GM23338 (cell line): ENCODE measurements at regions not wholly inside any gene's neighbourhood (a gene's known extent, or its start where the extent isn't known, plus 50 kb on each side); places are given as distances from the start of the nearest gene placed in this dataset.

Experiments used
- ATAC-seq: fragments of 200-7000 bp; cut with Tn5 transposase; 3 replicates; pipeline ENCODE4 v1.9.1; 2020
- DNase-seq: peaks from one replicate; pipeline ENCODE4 v3.0.0-alpha.2; 2015; ENCODE audit warnings: low spot score
- H2AFZ ChIP-seq: fragments of 200-600 bp; sonication (generic); 2 replicates; pipeline ENCODE4 v1.8.0; 2016; ENCODE audit warnings: antibody characterized with exemption, mild to moderate bottlenecking, moderate library complexity
- H3F3A ChIP-seq: fragments of 200-600 bp; sonication (generic); replicated peaks from 2 replicates; pipeline ENCODE4 v1.8.0; 2017; ENCODE audit warnings: antibody characterized with exemption, mixed run types, low read depth
- H3K27ac ChIP-seq: fragments of 200-600 bp; sonication (generic); 2 replicates; pipeline ENCODE4 v1.6.1; 2016; ENCODE audit warnings: low read depth
- H3K27me3 ChIP-seq: fragments of 200-600 bp; sonication (generic); 2 replicates; pipeline ENCODE4 v1.8.0; 2016; ENCODE audit warnings: mild to moderate bottlenecking, mixed run types, moderate library complexity; ENCODE audit not compliant: insufficient read depth
- H3K36me3 ChIP-seq: fragments of 200-600 bp; sonication (generic); 2 replicates; pipeline ENCODE4 v1.8.0; 2016; ENCODE audit warnings: mild to moderate bottlenecking; ENCODE audit not compliant: insufficient read depth
- H3K4me1 ChIP-seq: fragments of 200-600 bp; sonication (generic); 2 replicates; pipeline ENCODE4 v1.8.0; 2016; ENCODE audit warnings: mild to moderate bottlenecking, moderate library complexity; ENCODE audit not compliant: insufficient read depth
- H3K4me2 ChIP-seq: fragments of 200-600 bp; sonication (generic); 2 replicates; pipeline ENCODE4 v1.7.1; 2017; ENCODE audit warnings: mixed run types
- H3K4me3 ChIP-seq: fragments of 200-600 bp; sonication (generic); 2 replicates; pipeline ENCODE4 v1.6.1; 2016; ENCODE audit warnings: mixed run types
- H3K79me2 ChIP-seq: fragments of 200-600 bp; sonication (generic); replicated peaks from 2 replicates; pipeline ENCODE4 v1.8.0; 2017; ENCODE audit warnings: mild to moderate bottlenecking; ENCODE audit not compliant: insufficient read depth
- H3K9me2 ChIP-seq: fragments of 200-600 bp; sonication (generic); 2 replicates; pipeline ENCODE4 v1.8.0; 2017; ENCODE audit not compliant: insufficient read depth
- H4K20me1 ChIP-seq: fragments of 200-600 bp; sonication (generic); replicated peaks from 2 replicates; pipeline ENCODE4 v1.8.0; 2017; ENCODE audit warnings: mild to moderate bottlenecking; ENCODE audit not compliant: insufficient read depth
- H3K27ac Mint-ChIP-seq: 2 replicates; pipeline ENCODE4 v1.8.0; 2020; ENCODE audit warnings: inconsistent platforms, mild to moderate bottlenecking, moderate library complexity, mixed read lengths
- H3K27me3 Mint-ChIP-seq: 3 replicates; pipeline ENCODE4 v1.8.0; 2022; ENCODE audit warnings: low read depth, mild to moderate bottlenecking, moderate library complexity, mixed read lengths, inconsistent platforms; ENCODE audit not compliant: insufficient read depth, poor library complexity
- H3K36me3 Mint-ChIP-seq: 3 replicates; pipeline ENCODE4 v1.8.0; 2021; ENCODE audit warnings: low read depth, mild to moderate bottlenecking, inconsistent platforms, moderate library complexity, mixed read lengths
- H3K4me1 Mint-ChIP-seq: 3 replicates; pipeline ENCODE4 v1.8.0; 2020; ENCODE audit warnings: mild to moderate bottlenecking, inconsistent platforms, mixed read lengths
- H3K4me3 Mint-ChIP-seq: 3 replicates; pipeline ENCODE4 v1.8.0; 2021; ENCODE audit warnings: moderate library complexity, mild to moderate bottlenecking, inconsistent platforms, mixed read lengths
- H3K9me3 Mint-ChIP-seq: 3 replicates; pipeline ENCODE4 v1.8.0; 2020; ENCODE audit warnings: moderate library complexity, mild to moderate bottlenecking, inconsistent platforms, mixed read lengths
- CREB1 ChIP-seq: fragments of 250-450 bp; sonication (Bioruptor Pico); IDR thresholded peaks from 2 replicates; pipeline ENCODE4 v1.5.0; 2020; ENCODE audit warnings: low read depth, mild to moderate bottlenecking, moderate library complexity
- ETS1 ChIP-seq: IDR thresholded peaks from 2 replicates; pipeline ENCODE4 v1.6.1; 2016; ENCODE audit warnings: antibody characterized with exemption
- EZH2 ChIP-seq: fragments of 200-600 bp; sonication (generic); IDR thresholded peaks from one replicate; pipeline ENCODE4 v1.8.0; 2017; ENCODE audit warnings: antibody characterized with exemption, mild to moderate bottlenecking, low read depth; ENCODE audit not compliant: unreplicated experiment
- EZH2phosphoT487 ChIP-seq: fragments of 200-600 bp; sonication (generic); IDR thresholded peaks from one replicate; pipeline ENCODE4 v1.8.1; 2018; ENCODE audit warnings: antibody characterized with exemption; ENCODE audit not compliant: unreplicated experiment
- NANOG ChIP-seq: IDR thresholded peaks from 2 replicates; pipeline ENCODE4 v1.6.1; 2016; ENCODE audit warnings: antibody characterized with exemption, borderline replicate concordance
- POLR2AphosphoS5 ChIP-seq: IDR thresholded peaks from 2 replicates; pipeline ENCODE4 v1.6.1; 2016; ENCODE audit warnings: antibody characterized with exemption, low read depth
- ZNF114 ChIP-seq: fragments of 250-450 bp; sonication (Bioruptor Pico); IDR thresholded peaks from 2 replicates; pipeline ENCODE4 v1.5.0; 2020; ENCODE audit warnings: mild to moderate bottlenecking, moderate library complexity
- TF ChIP-seq, protein P1 (sequence below): fragments of 250-450 bp; sonication (Bioruptor Pico); IDR thresholded peaks from 2 replicates; pipeline ENCODE4 v1.5.0; 2020; ENCODE audit warnings: mild to moderate bottlenecking, moderate library complexity

- H2AFZ ChIP-seq, result no peak overlapping the region
- no peaks in the 10 kb centered on the region for H3K9me2 ChIP-seq
- no peaks in the 10 kb centered on the region for H3K36me3 ChIP-seq
- H3K27me3 ChIP-seq, result no peaks in the 10 kb centered on the region
- Mint-ChIP-seq H3K27me3 (no peaks in the 10 kb centered on the region), H3K4me1 (no peaks in the 10 kb centered on the region; the same call in 1 of the 3 replicates), H3K9me3 (peaks cover 5% of the 10 kb centered on the region; the same call in 2 of the 3 replicates), H3K36me3 (no peaks in the 10 kb centered on the region), H3K27ac (no peak overlapping the region), H3K4me3 (no peak overlapping the region)
- no peaks in the 10 kb centered on the region for H3K79me2 ChIP-seq
- H3K4me3 ChIP-seq, result no peak overlapping the region
- H3K4me2 ChIP-seq, result no peak overlapping the region
- DNase-seq (no peak), ATAC-seq (no peak)
- H3K27ac ChIP-seq, result no peak overlapping the region
- no peaks in the 10 kb centered on the region; the same call in 1 of the 2 replicates for H3K4me1 ChIP-seq
- TF ChIP-seq POLR2AphosphoS5, result no peak
- TF ChIP-seq EZH2phosphoT487, result no peak
- TF ChIP-seq ETS1, result no peak
- no peak for TF ChIP-seq CREB1
- no peak for TF ChIP-seq NANOG
- no peak for TF ChIP-seq EZH2
- no peaks in the 10 kb centered on the region for H4K20me1 ChIP-seq
- H3F3A ChIP-seq, result no peaks in the 10 kb centered on the region
Observed at GRCh38 chr2:36044411-36044810, 311.2 kb upstream of the CRIM1 start.

DNA sequence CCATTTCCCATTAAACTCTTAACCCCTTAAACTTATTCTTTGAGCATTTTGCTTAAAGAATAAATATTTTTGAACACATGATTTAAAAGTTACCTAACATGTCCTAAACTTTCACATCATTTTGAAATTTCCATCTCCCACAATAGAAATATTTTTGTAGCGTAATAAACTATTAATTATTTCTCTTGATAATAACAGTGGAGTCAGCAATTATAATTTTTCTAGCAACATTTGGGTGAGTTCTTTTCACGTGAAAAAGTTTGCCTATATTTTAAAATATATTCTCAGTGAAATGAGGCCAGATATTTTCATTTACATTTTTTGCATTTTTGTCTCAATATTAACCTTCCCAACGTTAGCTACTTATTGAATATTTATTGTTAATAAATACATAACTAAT lies 320.4 kb upstream of the CRIM1 start:
- H3K27me3 Mint-ChIP-seq, result no peaks in the 10 kb centered on the region
- no peaks in the 10 kb centered on the region for H3K4me1 ChIP-seq
- H3K36me3 Mint-ChIP-seq, result no peaks in the 10 kb centered on the region

More for the DNA sequence above, 320.4 kb upstream of the CRIM1 start:
- no peak overlapping the region for H3K27ac Mint-ChIP-seq
- Histone ChIP-seq H3K27ac (no peak overlapping the region), H3K27me3 (no peaks in the 10 kb centered on the region), H3K4me2 (no peak overlapping the region), H3F3A (no peaks in the 10 kb centered on the region), H3K79me2 (no peaks in the 10 kb centered on the region), H3K9me2 (no peaks in the 10 kb centered on the region), H2AFZ (no peak overlapping the region), H4K20me1 (no peaks in the 10 kb centered on the region), H3K36me3 (no peaks in the 10 kb centered on the region), H3K4me3 (no peak overlapping the region)
- TF ChIP-seq, protein P1, sequence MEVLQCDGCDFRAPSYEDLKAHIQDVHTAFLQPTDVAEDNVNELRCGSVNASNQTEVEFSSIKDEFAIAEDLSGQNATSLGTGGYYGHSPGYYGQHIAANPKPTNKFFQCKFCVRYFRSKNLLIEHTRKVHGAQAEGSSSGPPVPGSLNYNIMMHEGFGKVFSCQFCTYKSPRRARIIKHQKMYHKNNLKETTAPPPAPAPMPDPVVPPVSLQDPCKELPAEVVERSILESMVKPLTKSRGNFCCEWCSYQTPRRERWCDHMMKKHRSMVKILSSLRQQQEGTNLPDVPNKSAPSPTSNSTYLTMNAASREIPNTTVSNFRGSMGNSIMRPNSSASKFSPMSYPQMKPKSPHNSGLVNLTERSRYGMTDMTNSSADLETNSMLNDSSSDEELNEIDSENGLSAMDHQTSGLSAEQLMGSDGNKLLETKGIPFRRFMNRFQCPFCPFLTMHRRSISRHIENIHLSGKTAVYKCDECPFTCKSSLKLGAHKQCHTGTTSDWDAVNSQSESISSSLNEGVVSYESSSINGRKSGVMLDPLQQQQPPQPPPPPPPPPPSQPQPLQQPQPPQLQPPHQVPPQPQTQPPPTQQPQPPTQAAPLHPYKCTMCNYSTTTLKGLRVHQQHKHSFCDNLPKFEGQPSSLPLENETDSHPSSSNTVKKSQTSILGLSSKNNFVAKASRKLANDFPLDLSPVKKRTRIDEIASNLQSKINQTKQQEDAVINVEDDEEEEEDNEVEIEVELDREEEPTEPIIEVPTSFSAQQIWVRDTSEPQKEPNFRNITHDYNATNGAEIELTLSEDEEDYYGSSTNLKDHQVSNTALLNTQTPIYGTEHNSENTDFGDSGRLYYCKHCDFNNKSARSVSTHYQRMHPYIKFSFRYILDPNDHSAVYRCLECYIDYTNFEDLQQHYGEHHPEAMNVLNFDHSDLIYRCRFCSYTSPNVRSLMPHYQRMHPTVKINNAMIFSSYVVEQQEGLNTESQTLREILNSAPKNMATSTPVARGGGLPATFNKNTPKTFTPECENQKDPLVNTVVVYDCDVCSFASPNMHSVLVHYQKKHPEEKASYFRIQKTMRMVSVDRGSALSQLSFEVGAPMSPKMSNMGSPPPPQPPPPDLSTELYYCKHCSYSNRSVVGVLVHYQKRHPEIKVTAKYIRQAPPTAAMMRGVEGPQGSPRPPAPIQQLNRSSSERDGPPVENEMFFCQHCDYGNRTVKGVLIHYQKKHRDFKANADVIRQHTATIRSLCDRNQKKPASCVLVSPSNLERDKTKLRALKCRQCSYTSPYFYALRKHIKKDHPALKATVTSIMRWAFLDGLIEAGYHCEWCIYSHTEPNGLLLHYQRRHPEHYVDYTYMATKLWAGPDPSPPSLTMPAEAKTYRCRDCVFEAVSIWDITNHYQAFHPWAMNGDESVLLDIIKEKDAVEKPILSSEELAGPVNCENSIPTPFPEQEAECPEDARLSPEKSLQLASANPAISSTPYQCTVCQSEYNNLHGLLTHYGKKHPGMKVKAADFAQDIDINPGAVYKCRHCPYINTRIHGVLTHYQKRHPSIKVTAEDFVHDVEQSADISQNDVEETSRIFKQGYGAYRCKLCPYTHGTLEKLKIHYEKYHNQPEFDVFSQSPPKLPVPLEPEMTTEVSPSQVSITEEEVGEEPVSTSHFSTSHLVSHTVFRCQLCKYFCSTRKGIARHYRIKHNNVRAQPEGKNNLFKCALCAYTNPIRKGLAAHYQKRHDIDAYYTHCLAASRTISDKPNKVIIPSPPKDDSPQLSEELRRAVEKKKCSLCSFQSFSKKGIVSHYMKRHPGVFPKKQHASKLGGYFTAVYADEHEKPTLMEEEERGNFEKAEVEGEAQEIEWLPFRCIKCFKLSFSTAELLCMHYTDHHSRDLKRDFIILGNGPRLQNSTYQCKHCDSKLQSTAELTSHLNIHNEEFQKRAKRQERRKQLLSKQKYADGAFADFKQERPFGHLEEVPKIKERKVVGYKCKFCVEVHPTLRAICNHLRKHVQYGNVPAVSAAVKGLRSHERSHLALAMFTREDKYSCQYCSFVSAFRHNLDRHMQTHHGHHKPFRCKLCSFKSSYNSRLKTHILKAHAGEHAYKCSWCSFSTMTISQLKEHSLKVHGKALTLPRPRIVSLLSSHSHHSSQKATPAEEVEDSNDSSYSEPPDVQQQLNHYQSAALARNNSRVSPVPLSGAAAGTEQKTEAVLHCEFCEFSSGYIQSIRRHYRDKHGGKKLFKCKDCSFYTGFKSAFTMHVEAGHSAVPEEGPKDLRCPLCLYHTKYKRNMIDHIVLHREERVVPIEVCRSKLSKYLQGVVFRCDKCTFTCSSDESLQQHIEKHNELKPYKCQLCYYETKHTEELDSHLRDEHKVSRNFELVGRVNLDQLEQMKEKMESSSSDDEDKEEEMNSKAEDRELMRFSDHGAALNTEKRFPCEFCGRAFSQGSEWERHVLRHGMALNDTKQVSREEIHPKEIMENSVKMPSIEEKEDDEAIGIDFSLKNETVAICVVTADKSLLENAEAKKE (CRISPR knock-in tag), result no peak
- no peak for TF ChIP-seq NANOG
- no peak for TF ChIP-seq ZNF114 (CRISPR knock-in tag)
- H3K4me1 Mint-ChIP-seq, result no peaks in the 10 kb centered on the region
- H3K9me3 Mint-ChIP-seq, result peaks cover 8% of the 10 kb centered on the region; the same call in 1 of the 3 replicates
- no peak for ATAC-seq
- H3K4me3 Mint-ChIP-seq, result no peak overlapping the region
- DNase-seq, result no peak
